ENCODE measurements at regions not wholly inside any gene's neighbourhood (a gene's known extent, or its start where the extent isn't known, plus 50 kb on each side); places are given as distances from the start of the nearest gene placed in this dataset.

- H3K27me3 Mint-ChIP-seq (ENCODE audit: insufficient read depth, low read depth, poor library complexity): no peaks in the 10 kb centered on the region
Observed at GRCh38 chr7:118755067-118755625, 530.6 kb downstream of the ANKRD7 start.

GRCh38 chr7:118757066-118757465 is 532.6 kb downstream of the ANKRD7 start:
- no peaks in the 10 kb centered on the region for H3K4me1 ChIP-seq (ENCODE audit: insufficient read depth)
- H3K27me3 ChIP-seq (ENCODE audit: insufficient read depth): no peaks in the 10 kb centered on the region
- TF ChIP-seq EZH2 (IDR thresholded peaks at IDR 0.05; ENCODE audit: low read depth, unreplicated experiment) (no peak), EZH2phosphoT487 (IDR thresholded peaks at IDR 0.05; ENCODE audit: unreplicated experiment) (no peak), POLR2AphosphoS5 (IDR thresholded peaks at IDR 0.05; ENCODE audit: low read depth) (no peak), ZNF331 (CRISPR knock-in tag; IDR thresholded peaks at IDR 0.05; ENCODE audit: low read depth) (no peak), JUNB (IDR thresholded peaks at IDR 0.05; ENCODE audit: unreplicated experiment) (no peak)
- Mint-ChIP-seq H3K27ac (no peak overlapping the region), H3K9me3 (peaks cover 15% of the 10 kb centered on the region), H3K36me3 (ENCODE audit: low read depth) (peaks cover 12% of the 10 kb centered on the region; the same call in 2 of the 3 replicates), H3K4me3 (no peak overlapping the region), H3K27me3 (ENCODE audit: insufficient read depth, low read depth, poor library complexity) (no peaks in the 10 kb centered on the region), H3K4me1 (peaks cover 3% of the 10 kb centered on the region; the same call in 2 of the 3 replicates)
- no peaks in the 10 kb centered on the region for H4K20me1 ChIP-seq (replicated peaks; ENCODE audit: insufficient read depth)
- no peak for ATAC-seq
- H3K79me2 ChIP-seq (replicated peaks; ENCODE audit: insufficient read depth): no peaks in the 10 kb centered on the region
- H3K36me3 ChIP-seq (ENCODE audit: insufficient read depth): 0 out of 2 replicates have a peak, but pooled peaks cover 2% of the 10 kb centered on the region
- H3K4me3 ChIP-seq: no peak overlapping the region
- H3K4me2 ChIP-seq: no peak overlapping the region
- DNase-seq (ENCODE audit: low spot score): no peak
- H3K27ac ChIP-seq (ENCODE audit: low read depth): no peak overlapping the region
- no peaks in the 10 kb centered on the region for H3F3A ChIP-seq (replicated peaks; ENCODE audit: low read depth)
- no peak overlapping the region for H2AFZ ChIP-seq
- peaks cover 4% of the 10 kb centered on the region; the same call in 1 of the 2 replicates for H3K9me2 ChIP-seq (ENCODE audit: insufficient read depth)

More at GRCh38 chr7:118755067-118755625, 530.6 kb downstream of the ANKRD7 start:
- DNase-seq (ENCODE audit: low spot score) (no peak), ATAC-seq (no peak; the same call in 2 of the 3 replicates)
- H3K9me3 Mint-ChIP-seq: peaks cover 1% of the 10 kb centered on the region; the same call in 2 of the 3 replicates
- no peaks in the 10 kb centered on the region for H3K36me3 Mint-ChIP-seq (ENCODE audit: low read depth)
- Histone ChIP-seq H3K4me2 (no peak overlapping the region), H3K4me1 (ENCODE audit: insufficient read depth) (no peaks in the 10 kb centered on the region), H3F3A (replicated peaks; ENCODE audit: low read depth) (no peaks in the 10 kb centered on the region), H3K4me3 (no peak overlapping the region), H2AFZ (no peak overlapping the region), H3K79me2 (replicated peaks; ENCODE audit: insufficient read depth) (no peaks in the 10 kb centered on the region), H3K9me2 (ENCODE audit: insufficient read depth) (peaks cover 4% of the 10 kb centered on the region; the same call in 1 of the 2 replicates), H3K36me3 (ENCODE audit: insufficient read depth) (no peaks in the 10 kb centered on the region), H3K27me3 (ENCODE audit: insufficient read depth) (no peaks in the 10 kb centered on the region), H4K20me1 (replicated peaks; ENCODE audit: insufficient read depth) (no peaks in the 10 kb centered on the region), H3K27ac (ENCODE audit: low read depth) (no peak overlapping the region)
- peak overlapping the region; percentile 34; the same call in 1 of the 2 replicates for H3K27ac Mint-ChIP-seq
- no peak overlapping the region for H3K4me3 Mint-ChIP-seq
- TF ChIP-seq EZH2 (IDR thresholded peaks at IDR 0.05; ENCODE audit: low read depth, unreplicated experiment) (no peak), CTCF (conservative IDR thresholded peaks at IDR 0.05; ENCODE audit: low read depth in 2 of 2) (peak in 1 of 2 experiments; percentile 36; a peak in 1 of 4 replicates)
- peaks cover 3% of the 10 kb centered on the region; the same call in 2 of the 3 replicates for H3K4me1 Mint-ChIP-seq

GRCh38 chr7:118758582-118758981 is 534.1 kb downstream of the ANKRD7 start:
- H3F3A ChIP-seq (replicated peaks; ENCODE audit: low read depth): no peaks in the 10 kb centered on the region
- Mint-ChIP-seq H3K27ac (no peak overlapping the region), H3K4me1 (peaks cover 3% of the 10 kb centered on the region; the same call in 2 of the 3 replicates), H3K27me3 (ENCODE audit: insufficient read depth, low read depth, poor library complexity) (no peaks in the 10 kb centered on the region), H3K9me3 (peaks cover 24% of the 10 kb centered on the region), H3K4me3 (no peak overlapping the region), H3K36me3 (ENCODE audit: low read depth) (peaks cover 12% of the 10 kb centered on the region; the same call in 2 of the 3 replicates)
- H3K36me3 ChIP-seq (ENCODE audit: insufficient read depth): 0 out of 2 replicates have a peak, but pooled peaks cover 2% of the 10 kb centered on the region
- no peak overlapping the region for H3K27ac ChIP-seq (ENCODE audit: low read depth)
- ATAC-seq (no peak), DNase-seq (ENCODE audit: low spot score) (no peak)
- no peaks in the 10 kb centered on the region for H3K27me3 ChIP-seq (ENCODE audit: insufficient read depth)
- H3K4me2 ChIP-seq: no peak overlapping the region
- no peak overlapping the region for H3K4me3 ChIP-seq
- peaks cover 4% of the 10 kb centered on the region; the same call in 1 of the 2 replicates for H3K9me2 ChIP-seq (ENCODE audit: insufficient read depth)
- no peaks in the 10 kb centered on the region for H4K20me1 ChIP-seq (replicated peaks; ENCODE audit: insufficient read depth)
- H3K79me2 ChIP-seq (replicated peaks; ENCODE audit: insufficient read depth): no peaks in the 10 kb centered on the region
- no peaks in the 10 kb centered on the region for H3K4me1 ChIP-seq (ENCODE audit: insufficient read depth)
- 0 out of 2 replicates have a peak overlapping the region, but pooled peaks have one; percentile 1 for H2AFZ ChIP-seq
- no peak for TF ChIP-seq ZNF114 (CRISPR knock-in tag; IDR thresholded peaks at IDR 0.05)
- no peak for TF ChIP-seq JUNB (IDR thresholded peaks at IDR 0.05; ENCODE audit: unreplicated experiment)
- TF ChIP-seq ZNF462 (CRISPR knock-in tag; IDR thresholded peaks at IDR 0.05): no peak
- no peak for TF ChIP-seq EZH2 (IDR thresholded peaks at IDR 0.05; ENCODE audit: low read depth, unreplicated experiment)

All from GM23338 (cell line).